HG03095 (cell line): ENCODE measurements at regions not wholly inside any gene's neighbourhood (a gene's known extent, or its start where the extent isn't known, plus 50 kb on each side); places are given as distances from the start of the nearest gene placed in this dataset.

Source experiments
- ATAC-seq: cut with Tn5 transposase; IDR thresholded peaks from one replicate; pipeline ENCODE4 v1.9.1; 2021; ENCODE audit warnings: moderate library complexity; ENCODE audit not compliant: unreplicated experiment

DNA sequence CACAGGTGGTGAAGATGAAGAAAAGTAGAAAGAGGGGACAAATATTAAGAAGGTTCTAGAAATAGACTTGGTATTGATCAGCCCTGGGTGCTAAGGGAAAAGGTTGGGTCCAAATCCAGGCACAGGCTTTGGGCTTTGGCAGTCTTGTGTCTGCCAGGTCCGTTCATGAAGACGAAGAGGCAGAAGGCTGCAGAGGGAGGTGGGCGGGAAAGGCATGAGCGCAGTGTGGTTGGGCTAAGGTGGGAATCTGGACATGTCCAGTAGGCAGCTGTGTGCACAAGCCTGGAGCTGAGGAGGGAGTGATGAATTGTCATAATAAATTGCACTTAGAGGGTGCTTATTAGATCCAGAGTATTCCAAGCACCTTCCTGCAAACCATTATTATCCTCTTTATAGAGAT, 105.7 kb upstream of the TEX51 start:
- ATAC-seq = no peak

- ATAC-seq = no peak
Observed at GRCh38 chr2:126793885-126794613, 104.6 kb upstream of the TEX51 start.

GRCh38 chr2:126795656-126796055, 103.0 kb upstream of the TEX51 start:
- no peak for ATAC-seq

- ATAC-seq = no peak
Observed at GRCh38 chr2:126796931-126797621, 101.6 kb upstream of the TEX51 start.

DNA sequence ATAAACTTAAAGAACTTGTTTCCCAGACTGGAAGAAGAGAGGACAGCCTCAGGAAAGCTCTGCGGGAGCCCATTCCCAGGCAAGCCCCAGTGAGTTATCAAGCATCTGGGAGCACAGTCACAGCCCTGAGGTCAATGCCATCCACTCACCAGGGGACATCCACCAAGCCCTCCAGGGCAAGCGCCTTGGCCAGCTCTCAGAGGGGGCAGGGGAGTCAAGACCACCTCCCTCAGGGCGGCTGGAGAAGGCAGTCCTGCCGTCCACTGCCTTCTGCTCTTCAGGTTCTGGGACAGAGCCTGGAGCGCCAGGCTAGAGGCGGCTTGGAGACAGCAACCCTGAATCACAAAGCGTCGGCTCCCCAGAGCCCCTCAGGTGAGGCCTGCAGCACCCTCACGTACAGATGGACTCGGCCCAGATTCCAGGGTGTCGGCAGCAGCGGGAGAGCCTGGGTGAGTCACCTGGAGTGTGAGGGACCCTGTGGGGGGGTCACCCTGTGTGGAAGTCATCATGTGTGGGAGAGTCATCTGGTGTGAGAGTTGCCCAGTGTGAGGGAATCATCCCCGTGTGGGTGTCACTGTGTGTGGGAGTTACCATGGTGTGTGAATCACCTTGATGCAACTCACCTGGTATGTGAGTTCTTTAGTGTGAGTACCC, 100.9 kb upstream of the TEX51 start:
- ATAC-seq = no peak

DNA sequence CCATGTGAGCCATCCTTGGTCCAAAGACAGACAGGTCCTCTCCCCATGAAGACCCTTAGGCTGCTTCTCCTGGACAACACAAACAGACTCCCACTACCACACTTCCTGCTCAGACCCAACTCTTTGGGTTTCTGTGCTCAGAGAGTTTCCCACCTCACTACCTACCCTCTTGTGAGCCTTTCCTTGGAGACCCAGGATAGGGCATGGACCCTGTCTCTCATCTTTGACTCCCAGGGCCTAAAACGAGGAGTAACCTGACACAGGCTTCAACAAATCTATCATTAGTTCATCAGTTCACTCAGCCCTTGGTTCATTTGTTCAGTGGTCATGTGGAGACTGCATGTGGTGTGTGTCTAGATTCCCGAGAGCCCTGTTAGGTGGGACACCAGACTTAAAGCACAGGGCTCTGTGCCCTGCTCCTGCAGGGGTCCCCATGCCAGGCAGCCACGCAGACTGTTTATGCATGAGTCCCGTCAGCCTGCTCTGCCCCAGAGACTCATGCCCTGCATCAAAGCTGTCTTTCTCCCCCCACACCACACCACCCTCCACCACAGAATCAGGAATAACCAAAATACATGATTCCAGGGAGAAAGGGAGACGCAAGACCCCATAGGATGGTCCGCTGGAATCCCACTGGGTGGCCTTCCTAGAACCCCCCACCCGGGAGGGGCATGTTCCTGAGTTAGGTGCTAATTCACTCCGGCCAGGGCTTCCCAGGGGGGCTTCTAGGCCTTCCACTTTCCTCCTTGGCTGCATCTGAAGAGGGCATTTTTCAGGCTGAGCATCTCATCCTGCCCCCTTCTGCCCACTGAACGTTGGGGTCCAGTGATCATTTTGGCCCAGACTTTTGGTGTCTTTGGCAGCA, 100.2 kb upstream of the TEX51 start:
- no peak for ATAC-seq

- ATAC-seq = no peak
Observed at GRCh38 chr2:126799301-126799700, 99.4 kb upstream of the TEX51 start.

DNA sequence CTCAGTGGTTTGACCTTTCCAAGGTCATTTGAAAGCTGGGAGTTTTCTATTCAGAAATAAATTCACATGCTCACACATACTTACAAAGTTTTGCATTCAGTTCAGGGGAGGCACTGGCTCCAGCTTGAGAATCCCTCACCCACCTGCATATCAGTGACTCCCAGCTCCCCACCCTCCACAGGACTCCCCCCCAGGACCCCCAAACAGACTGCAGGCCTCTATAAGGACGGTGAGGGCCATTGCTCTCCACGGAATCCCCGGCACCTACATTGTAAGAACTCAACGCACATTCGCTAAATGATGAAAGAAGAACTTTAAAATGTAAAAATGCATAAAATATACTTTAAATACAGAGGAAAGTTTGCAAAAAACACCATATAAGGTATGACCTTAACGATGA, 97.2 kb upstream of the TEX51 start:
- no peak for ATAC-seq

GRCh38 chr2:126802316-126802715, 96.4 kb upstream of the TEX51 start:
- no peak for ATAC-seq

DNA sequence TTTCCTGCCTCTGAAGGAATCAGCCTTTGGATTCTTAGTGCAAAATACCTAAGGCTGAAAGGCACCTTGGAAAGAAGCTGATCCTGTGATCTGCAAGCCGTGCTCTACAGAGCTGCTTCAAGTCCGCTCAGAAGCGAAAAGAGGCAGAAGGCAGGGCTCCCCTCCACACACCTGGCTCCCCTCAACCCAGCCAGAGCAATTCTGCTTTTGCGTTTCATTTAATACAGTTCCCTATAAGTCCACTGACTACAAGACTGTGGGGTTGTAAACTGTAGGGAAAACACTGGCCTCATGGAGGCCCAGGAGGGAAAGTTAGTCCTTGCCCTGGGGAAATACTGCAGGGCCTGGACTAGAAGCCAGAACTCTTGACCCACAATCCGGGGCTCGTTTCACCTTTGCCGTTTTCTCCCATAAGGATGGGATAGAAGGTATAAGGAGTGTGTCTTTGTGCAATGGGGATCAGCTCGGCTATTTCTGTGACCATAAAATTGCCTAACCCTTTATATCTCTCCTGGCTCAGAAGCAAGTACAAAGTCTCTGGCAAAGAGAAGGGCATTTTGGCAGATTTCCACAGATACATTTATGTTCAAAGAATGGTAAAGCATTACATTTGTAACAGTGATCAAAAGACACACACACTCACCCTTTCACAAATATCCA, 95.8 kb upstream of the TEX51 start:
- ATAC-seq = no peak

DNA sequence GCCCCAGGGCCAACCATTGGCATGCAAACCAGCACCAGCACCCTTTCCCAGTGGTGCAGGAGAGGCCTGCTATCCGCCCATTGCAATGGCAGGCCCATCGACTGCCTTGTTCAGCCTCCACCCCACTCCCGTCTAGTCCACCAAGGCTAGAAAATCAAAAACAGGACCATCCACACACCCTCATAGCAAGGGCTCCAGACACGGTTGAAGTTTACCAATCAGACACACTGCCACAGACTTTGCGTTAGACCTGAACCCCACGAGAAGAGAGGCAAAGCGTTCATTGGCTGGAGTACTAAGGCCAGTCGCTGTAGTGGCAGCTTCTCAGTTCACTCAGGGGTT, 95.3 kb upstream of the TEX51 start:
- ATAC-seq = no peak

GRCh38 chr2:126804347-126804746, 94.3 kb upstream of the TEX51 start:
- no peak for ATAC-seq

- no peak for ATAC-seq
Observed at GRCh38 chr2:126808929-126809328, 89.8 kb upstream of the TEX51 start.

DNA sequence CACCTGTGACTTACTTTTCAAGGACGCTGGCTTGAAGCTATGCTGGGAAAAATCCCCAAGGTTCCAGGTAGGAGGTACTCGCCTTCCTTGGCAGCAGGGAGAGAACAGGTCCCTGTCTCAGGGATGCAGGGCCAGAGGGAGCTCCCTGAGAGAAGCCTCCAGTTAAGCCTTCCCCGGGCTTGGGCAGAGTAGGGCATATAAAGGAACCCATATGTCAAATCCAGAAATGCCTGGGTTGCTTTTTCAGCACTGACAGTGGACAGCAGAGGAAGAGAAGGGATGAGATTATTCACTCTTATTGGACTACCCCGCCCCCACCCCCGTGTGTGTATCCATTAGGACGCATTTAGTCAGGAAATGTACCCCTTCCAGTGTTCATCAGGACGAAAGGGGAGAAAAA, 89.3 kb upstream of the TEX51 start:
- no peak for ATAC-seq

- ATAC-seq = no peak
Observed at GRCh38 chr2:126810001-126810400, 88.7 kb upstream of the TEX51 start.

GRCh38 chr2:126811101-126811500, 87.6 kb upstream of the TEX51 start:
- no peak for ATAC-seq

DNA sequence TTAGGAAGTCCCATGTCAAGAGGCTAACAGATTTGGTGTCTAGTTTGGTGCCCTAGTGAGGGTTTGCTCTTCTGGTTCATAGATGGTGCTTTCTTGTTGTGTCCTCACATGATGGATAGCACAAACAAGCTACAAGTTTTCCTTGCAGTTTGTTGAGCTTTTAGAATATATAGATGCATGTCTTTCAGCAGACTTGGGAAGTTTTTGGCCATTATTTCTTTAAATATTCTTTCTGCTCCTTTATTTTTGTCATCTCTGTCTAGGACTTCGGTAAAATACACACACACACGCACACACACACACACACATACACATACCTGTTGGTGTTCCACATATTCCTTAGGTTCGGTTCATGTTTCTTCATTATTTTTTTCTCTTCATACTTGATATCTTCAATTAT, 81.5 kb upstream of the TEX51 start:
- no peak for ATAC-seq

DNA sequence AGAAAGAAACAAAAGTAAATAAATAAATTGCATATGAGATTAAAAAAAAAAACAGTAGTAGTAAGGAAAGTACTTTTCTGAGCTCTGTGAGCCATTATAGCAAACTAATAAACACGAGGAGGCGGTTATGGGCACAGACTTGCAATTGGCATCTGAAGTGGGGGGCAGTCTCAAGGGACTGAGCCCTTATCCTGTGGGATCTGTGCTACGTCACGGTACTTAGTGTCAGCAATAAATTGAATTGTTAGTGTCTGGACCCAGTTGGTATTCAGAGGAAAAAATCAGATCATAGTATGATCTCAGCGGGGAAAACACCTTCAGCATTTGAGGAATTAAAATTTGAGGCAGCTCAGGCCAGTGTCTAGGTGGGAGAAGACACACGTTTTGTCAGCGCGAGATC, 76.6 kb upstream of the TEX51 start:
- no peak for ATAC-seq

DNA sequence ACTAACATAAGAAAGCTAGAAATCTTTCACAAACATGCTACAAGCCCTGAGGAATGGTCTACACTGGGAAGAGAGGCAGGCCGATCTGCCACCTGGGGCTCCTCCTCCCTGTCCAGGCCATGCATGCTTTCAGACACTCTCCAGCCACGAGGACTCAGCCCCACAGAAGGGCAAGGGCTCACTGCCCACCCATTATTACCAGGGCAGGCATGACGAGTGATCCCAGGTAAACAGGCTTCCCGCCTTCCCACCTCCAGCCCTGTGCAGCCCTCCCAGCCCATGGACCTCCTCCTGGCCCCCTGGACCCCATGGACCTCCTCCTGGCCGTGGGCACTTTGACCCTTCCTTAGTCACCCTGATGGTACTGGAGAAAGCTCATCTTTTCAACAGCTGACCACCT, 75.8 kb upstream of the TEX51 start:
- ATAC-seq = no peak

DNA sequence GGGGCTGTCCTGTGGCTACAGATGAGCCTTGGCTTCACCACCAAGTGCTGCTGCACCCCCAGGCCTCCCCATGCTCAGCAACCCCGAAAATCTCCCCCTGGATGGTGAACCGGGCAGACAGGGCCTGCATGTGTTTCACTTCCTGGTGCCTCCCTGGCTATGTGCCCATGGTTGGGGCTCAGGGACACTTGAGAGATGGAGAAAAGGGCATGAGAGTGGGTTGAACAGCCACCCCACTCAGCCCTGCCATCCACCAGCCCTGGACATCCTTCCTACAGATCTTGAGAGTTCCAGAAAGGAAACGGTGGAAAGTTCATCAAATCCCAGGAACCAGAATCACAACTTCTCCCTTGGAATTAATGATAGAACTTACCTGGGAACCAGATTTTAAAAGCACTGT, 74.7 kb upstream of the TEX51 start:
- ATAC-seq = no peak

DNA sequence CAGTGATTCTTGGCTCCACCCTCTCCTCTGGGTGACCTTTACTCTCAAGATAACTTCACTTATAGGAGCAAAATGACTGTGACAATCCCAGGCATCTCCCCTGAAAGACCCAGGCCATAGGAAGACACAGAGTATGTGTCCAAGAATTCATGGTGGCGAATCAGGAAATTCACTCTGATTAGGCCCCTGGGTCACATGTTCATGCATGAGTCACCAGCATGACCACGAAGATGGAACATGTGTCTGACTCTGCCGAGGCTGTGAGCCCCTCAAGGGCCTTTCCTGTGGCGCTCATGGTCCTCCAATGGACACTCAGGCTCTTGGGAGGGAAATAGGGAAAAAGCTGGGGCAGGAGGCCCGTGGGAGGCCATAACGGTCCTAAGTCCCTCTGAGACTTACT, 74.0 kb upstream of the TEX51 start:
- ATAC-seq = no peak
